Fibroblast of skin of scalp (primary cell): ENCODE measurements at regions not wholly inside any gene's neighbourhood (a gene's known extent, or its start where the extent isn't known, plus 50 kb on each side); places are given as distances from the start of the nearest gene placed in this dataset.

ENCODE experiments used
- DNase-seq: peaks from one replicate; pipeline ENCODE4 v3.0.0-alpha.2; 2013

DNA sequence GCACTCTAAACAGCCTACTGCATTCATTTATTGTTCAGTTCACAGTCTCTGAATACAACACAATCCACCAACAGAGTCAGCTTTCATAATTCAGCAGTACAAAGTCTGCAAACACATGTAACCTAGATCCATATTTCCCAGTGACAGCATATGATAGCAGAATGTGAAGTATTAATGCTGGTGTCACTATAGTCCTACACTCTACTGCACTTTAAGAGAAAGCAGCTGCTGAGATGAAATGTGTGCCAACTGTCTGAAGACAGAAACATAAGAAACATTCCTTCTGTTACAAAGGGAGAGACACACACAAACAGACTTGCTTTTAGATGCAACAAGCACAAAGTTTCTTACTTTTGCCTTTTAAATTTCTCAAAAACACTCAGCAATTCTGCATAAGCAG is 441.8 kb downstream of the ZEB2 start:
- peak; percentile 74 for DNase-seq

DNA sequence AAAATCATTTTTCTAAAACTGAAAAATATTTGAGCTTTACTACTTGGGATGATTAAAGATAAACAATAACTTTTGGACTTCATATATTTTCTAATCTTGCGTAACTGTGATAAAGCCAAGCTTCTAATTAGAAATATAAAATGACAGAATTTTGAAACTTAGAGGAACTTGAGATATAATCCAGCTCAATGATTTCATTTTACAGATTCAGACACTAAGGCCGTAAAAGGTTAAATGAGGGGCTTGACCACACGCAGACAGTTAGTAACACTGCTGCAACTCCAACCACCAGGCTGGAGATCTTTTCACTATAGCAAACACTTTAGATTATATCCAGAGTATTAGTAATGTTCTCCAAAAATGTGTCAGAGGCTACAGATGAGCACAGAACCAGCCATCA is 445.5 kb downstream of the ZEB2 start:
- no peak for DNase-seq

DNA sequence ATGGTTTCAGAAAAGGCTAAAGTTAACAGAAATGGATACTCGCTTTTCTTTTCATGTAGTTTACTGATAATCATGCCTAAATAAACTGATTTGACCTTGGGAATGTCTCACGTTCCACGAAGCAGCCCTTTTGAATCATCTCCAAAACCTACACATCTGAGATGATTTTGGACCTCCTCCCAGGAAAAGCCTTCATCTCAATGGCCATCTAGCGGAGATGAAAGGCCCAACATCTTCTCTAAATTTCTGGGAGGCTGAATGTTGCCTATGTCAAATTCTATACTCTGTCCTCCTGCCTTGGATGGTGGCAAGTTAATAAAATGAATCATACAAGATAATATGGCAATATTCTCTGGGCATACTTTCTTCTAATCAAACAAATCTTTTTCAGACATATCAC is 448.5 kb downstream of the ZEB2 start:
- peak; percentile 71 for DNase-seq

DNA sequence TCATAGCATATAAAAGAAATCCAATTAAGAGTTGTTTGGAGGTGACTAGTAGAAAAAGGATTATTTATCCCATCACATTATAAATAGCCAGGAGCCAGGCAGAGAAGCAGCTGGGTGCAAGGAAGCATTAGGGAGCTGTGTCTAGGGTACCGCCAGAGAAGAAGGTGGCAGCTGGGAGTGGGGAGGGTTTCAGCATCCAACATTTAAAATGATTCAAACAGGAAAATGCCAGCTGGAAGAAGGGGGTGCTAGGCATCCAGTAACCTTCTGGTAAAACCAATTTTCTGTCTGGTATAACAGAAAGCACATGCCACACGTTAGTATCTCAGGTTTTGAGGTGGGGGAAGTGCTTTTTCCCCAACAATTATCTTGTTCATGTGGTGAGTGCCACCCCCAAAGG is 452.4 kb downstream of the ZEB2 start:
- no peak for DNase-seq

DNA sequence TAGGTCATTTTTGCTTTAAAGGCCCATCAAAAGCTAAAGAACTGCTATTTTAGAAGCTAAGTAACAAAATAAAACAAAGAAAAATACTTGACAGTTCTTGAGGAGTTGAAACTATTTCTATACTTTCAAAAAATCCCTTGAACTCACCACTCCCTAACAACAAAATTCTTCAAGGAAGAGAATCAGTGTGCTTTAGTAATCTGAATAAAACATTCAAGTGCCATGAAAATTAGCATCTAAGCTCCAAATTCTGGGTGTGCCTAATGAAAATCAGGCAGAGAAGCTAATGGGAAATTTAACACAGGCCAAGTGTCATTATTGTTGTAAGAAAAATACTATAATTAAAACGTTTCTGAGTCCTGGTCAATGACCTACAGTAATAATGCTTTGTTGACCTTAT is 456.3 kb downstream of the ZEB2 start:
- no peak for DNase-seq

DNA sequence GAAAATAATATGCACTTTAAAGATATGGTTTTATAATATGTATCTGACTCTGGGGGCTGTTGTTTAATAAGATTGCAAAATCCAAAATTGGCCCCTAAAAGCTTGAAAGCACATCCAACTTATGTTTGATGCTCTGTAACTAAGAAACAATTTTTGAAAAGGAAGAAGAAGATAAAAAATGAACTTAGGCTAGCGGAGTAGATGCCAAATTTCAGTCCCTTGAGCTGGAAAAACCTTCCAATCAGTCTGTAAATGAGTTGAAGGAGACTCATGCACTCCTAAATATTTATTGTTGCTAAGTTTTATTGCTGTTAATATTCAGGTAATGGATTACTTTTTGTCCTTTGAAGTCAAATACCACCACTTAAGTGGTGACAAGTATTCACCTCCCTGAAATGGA is 465.0 kb downstream of the ZEB2 start:
- DNase-seq: no peak

DNA sequence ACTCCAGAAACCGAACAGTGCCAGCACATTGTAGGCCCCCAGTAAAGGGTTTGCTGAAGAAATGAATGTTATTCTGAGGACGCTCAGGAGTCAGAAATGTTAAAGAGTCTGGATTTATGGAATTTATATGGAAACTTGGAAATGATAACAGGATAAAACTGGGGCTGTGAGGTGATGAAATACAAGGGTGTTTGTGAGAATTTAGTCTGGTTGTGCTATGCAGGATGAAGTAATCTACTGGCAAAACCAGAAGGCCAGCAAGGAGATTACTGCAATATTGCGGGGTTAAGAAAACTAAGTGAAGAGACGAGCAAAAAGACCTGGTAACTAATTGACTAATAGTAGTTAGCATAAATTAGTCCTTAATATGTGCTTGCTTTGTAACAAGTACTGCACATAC is 467.8 kb downstream of the ZEB2 start:
- no peak for DNase-seq

DNA sequence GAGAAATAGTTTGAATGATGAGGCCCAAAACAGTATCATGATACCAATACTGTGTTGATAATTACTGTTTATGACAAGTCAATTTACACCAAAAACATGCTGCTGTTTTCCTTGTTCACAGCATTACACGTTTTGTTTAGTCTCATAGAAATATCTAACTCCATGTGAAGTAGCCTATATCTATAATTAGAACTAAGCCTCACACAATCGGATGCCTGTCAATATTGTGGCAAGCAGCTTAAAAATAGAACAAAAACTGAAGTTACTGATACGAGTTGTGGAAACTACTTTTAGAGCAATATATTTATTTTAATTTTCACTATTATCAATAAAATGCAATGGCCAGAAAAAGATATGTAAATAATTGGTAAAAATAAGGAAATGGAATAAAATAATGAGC is 470.8 kb downstream of the ZEB2 start:
- DNase-seq: no peak

DNA sequence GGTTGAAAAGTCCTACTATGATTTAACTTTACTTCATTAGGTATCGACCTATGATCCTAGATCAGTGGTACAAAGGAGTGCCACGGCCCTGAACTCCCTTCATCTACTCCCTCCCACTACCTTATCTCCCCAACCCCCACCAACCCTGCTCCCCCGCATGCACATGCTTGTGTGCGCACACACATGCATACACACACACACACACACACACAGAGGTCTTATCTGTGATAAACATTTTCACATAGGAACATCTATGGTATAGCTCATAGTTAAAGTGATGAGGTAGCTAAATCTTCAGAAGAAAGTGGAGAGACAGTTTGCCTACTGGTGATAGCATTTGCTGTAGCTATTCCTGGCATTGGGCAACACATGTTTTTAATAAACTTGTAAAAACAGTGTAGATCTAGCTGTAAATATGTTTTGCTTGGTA is 471.3 kb downstream of the ZEB2 start:
- peak; percentile 40 for DNase-seq

DNA sequence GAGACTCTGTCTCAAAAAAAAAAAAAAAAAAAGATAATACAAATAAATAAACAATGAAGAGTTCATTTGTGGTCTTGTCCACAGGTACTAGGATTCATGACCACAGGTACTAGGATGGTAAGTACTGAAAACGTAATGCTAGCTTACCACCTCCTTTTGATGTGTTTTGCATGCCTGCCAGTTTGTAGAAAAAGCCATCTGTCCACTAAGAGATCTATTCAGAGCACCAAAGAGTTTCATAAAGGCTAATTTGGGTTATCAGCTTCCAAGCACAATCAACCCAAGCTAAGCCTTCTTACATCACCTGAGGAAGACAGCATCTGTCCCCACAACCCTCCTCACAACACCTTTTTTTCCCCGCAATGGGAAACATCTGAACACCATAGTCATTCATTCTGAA is 477.2 kb downstream of the ZEB2 start:
- no peak for DNase-seq

DNA sequence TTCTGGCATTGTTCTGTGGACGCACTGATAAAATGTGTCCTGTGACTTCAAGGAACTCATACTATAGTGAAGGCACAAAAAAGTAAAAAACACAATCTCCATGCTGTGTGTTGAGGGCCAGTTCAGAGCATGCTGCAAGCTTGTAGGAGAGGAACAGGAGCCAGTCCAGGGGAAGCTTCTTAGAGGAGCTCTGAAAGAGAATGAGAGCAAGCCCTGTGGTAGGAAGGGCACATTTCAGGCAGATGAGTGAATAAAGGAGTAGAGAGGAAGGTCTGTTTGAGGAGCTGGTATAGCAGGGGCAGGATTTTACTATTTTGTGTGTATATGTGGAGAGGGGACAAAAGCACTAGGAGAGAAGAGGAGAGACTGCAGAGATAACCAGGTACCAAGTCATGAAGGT is 478.3 kb downstream of the ZEB2 start:
- DNase-seq: no peak

DNA sequence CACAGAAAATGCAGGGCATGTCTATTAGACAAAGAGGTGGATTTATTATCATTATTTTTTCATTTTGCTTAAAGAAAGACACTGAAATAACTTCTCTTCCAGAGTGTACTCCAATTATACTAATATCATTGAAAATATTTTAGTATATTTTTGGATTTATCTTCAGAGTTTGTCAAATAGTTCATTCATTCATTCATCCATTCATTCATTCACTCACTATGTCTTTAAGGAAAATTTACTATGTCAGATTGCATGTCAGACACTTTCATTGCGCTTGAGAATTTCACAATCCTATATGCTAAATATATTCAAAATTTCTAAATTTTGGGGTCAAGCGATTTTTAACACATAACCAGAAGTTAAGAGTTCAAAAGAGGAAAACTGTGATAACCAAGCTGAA is 479.1 kb downstream of the ZEB2 start:
- DNase-seq: no peak

DNA sequence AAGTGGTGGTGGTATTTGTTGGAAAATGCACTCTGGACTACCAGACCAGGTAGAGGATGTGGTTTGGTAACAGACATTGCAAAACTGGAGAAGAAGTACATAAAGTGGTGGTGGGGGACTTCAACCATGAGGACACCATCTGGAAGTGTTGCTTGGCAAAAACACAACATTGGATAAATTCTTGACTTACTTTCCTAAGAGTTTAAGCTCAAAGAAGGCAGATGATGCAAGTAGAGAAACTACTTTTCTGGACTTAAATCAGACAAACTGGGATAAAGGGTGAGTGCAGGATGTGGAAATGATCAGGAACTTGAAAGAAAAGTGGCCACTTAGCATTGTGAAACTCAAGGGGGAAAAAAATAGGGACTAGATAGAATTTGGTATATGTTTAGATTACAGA is 487.4 kb downstream of the ZEB2 start:
- peak; percentile 7 for DNase-seq

DNA sequence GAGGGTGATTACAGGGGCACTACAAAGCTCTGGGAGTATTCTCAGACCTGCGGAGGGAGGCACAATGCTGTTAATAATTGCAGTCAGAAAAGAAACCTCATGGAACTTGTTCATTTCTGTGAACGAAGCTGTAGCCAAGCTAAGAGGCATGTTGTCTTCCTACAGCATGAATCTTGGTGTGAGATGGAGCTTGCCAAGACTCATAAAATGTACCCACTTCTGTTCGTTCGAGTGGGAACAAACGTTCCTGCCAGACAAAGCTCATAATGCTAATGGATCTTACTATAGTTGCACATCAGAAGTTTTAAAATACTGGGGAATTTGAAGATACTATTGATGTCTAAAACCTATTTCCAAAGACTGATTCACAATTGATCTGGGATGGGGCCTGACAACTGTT is 489.1 kb downstream of the ZEB2 start:
- DNase-seq: no peak

DNA sequence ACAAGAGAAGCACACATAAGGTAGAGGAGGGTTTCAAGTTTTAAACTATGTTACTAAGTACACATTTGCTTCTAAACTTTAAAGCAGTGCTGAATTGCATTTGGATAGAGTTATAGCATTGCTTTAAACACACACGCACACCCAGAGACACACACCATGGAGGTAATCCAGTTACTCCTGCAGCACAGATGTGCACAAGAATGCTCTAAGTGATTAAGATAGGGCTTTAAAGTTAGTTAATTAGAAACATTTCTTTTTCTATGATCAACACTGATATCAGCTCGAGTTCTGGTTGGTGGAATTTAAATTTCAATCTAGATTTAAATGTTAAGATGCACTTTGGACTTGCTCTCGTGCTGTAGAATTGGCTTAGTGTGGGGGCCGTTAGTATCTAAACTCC is 492.3 kb downstream of the ZEB2 start:
- no peak for DNase-seq

DNA sequence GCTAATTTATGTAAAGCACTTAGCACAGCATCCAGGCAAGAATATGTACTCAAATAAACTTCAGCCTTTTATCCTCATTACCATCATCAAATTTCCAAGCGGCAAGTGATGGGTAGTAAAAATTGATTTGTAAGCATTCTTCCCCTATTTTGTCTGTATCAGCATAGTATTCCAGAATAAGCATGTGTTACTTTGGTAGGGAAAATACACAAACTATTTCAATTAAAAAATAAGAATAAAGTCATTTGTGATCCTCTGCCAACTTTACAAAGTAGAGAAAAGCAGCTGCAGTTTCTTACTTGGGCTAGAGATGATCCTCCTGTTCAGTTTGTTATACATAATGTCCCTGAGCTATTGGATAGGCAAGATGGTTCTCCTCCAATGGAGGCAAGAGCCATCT is 493.2 kb downstream of the ZEB2 start:
- no peak for DNase-seq

DNA sequence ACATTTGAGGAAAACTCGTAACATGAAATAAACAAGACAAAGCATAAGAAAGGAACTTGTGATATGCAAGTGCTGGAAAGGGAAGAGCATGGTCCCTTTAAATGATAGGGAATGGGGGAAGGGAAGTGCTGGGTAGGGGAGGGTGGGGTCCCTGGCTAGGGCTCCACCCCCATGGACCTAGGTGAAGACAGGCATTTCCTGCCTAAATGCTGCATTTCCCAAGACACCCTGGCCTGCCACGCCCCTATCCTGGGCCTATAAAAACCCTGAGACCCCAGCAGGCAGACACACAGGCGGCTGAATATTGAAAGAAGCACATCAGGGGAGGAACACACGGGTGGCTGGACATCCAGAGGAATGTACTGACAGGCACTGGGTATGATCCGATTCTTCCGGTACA is 499.9 kb downstream of the ZEB2 start:
- no peak for DNase-seq

DNA sequence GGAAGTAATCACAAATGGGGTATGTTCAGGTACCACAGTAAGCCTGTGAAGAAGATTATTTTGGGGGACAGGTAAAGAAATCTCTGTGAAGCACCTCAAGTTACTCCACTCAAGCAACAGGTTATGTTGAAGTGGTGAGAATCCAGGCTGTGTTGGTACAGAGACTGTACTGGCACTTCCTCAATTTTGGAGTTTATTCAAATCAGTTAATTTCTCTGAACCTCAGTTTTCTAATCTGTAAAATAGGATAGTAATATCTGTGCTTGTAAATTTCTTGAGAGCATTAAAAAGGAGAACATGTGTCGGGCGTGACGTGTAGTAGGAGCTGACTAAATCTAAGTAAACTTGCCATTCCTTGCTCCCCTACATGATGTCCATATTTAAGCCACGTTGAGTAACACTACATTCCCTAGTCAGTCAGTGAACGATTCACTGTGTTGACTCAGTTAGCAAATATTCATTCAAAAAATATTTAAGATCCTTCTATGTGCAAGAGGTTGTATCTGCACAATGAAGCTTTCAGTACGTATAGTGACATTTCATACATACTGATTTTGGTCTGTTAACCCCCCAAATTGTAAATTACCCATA is 504.2 kb downstream of the ZEB2 start:
- DNase-seq: peak; percentile 95

DNA sequence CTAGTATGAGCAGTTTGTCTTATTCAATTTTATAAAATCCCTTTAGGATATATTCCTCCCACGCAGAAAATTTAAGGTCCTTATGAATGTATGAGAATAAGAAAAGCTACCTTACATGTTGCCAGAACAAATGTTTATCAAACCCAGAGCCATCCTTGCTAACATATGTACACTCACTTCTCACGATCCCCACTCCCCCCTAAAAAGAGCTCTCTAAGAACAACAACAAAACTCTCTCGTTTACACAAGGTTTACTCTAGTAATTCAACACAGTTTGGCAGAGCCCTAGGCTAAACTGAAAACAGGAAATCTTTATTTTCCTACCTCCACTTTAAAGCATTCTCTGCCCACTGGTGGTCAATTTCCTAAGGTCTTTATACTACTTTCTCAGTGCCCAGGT is 504.9 kb downstream of the ZEB2 start:
- peak; percentile 31 for DNase-seq

DNA sequence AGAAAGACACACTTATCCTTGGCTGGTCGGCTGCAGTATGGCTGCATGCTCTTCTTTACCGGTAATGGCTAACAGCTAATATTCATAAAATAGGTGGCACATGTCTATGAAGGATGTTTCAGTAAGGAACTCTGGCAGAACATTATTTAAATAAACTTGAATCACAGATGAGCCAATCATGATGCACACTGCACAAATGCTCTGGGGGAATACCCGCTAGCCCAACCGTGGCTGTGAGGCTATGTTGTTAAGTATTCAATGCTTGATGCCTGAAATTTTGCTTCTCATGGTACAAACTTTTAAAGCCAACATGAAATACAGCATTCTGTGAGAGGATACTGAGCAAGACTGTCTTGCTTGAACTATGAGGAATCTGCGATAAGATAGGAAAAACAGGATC is 505.8 kb downstream of the ZEB2 start:
- DNase-seq: peak; percentile 57

DNA sequence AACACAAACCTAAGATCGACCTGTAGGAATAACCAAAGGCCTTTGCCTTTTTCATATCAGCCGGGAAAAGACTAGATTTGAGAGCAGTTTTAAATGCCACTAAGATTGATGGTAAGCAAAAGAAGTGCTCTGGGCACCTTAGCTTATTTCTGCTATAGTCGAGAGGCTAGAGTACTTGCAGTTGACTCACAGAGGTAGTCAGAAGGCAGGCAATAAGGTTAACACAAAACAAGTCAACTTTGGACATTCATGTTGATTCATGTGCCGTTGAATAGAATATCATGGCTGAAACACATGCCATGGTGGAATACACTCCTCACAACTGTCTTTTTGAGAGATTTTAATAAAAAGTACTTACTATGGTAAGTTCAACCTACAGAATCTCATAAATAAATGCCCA is 507.6 kb downstream of the ZEB2 start:
- no peak for DNase-seq

DNA sequence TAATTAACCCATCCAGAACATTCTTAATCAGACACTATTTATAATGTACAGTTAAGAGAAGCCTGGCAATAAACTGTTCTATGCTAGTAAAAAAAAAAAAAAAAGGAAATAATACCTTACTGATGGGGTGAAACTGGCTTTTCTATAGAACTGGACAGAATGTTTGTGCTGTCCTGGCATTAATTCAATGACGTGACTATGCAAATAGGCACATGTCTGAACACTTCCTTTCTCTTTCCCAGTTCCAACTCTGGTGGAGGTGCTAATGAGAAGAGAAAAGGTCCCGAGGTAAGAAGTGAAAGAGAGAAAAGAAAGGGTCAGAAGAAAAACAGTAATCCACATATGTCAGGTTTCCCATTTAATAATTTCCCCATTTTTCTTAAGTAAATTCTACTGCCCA is 508.4 kb downstream of the ZEB2 start:
- no peak for DNase-seq

DNA sequence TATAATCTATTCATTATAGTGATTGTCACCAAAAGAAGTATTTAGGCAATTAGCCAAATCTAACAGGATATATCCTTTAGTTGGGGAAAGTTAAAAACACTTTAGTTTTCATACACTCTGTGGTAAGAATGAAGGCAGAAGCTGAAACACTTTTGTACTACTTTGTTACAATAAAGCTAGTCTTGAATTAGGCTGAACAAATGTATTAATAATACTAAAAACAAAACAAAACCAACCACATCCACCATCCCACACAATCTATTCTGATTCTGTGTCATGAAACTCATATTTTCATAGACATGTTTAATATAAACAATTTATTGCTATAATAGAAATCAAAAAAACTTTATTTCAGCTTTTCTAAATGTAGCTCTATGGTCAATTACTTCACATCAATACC is 508.8 kb downstream of the ZEB2 start:
- no peak for DNase-seq

DNA sequence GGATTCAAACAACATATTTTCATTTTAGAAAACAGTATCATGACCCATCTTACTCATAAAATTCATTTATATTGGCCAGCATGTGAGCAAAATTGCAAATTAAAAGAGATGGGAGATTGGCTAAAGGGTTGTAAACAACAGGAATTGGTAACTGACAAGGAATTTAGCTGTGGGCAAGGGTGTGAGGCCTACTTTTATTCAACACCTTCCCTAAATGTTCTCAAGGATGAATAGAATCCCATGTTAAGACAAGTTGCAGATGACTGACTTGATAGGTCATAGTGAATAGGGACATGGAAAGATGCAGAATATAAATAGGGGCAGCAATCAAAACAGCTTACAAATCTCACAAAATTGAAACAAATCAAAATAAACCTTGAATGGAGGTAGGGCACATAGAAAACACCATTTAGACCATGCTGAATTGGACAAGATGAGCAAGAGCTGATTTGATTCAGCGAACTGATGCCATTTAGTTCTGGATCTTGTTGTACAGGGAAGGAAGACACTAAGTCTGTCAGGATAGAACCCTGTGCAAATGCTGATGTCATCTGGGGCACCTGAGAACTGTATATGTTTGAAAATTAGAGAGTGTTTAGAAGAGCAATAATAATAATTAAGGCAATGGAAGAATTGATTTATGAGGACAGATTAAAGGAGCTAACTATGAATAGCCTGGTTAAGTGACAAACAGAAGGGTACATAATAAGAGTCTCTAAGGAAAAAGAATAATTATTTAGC is 509.7 kb downstream of the ZEB2 start:
- DNase-seq: no peak

DNA sequence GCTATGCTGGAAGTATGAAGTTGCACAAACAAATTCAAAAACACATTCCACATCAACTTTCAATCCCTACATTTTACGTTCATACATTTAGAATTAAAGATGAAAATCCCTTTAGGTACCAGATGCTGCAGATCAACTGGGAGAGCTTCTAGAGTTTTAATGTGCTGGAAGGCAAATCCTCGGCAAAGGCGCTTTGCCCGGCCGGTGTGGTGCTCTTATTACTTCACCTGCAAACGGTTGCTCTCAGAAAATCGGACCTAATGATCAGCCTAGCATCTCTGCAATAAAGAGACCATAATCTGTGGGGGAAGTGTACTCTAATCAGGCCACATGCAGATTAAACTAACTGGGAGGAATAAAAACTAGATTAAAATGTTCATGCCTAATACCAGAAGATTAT is 513.8 kb downstream of the ZEB2 start:
- DNase-seq: no peak
